ENCODE measurements at regions not wholly inside any gene's neighbourhood (a gene's known extent, or its start where the extent isn't known, plus 50 kb on each side); places are given as distances from the start of the nearest gene placed in this dataset. TPM values are rescaled to one million over a fixed set of nuclear protein-coding genes. Genes with fewer than 3 reads are reported as not detected.

- over 99% methylated on average over 3 of the region's 3 CpGs for WGBS
- no peak overlapping the region for H3K27ac ChIP-seq (ENCODE audit: low read length, poor library complexity, severe bottlenecking)
- H4K8ac ChIP-seq (ENCODE audit: low read length) = no peak overlapping the region
- H4K91ac ChIP-seq (ENCODE audit: low read length) = no peak overlapping the region
- no peak overlapping the region for H2BK12ac ChIP-seq (ENCODE audit: low read length in 2 of 2)
- no peak overlapping the region for H2AFZ ChIP-seq (ENCODE audit: low read depth, low read length)
- DNase-seq = no peak
- H3K4me2 ChIP-seq (ENCODE audit: low read length, poor library complexity, severe bottlenecking) = no peak overlapping the region
- no peak overlapping the region for H3K23ac ChIP-seq (ENCODE audit: low read length in 2 of 2)
- no peak overlapping the region for H3K18ac ChIP-seq (ENCODE audit: low read depth in 1 of 2, low read length in 2 of 2)
- no peak overlapping the region for H3K4ac ChIP-seq (ENCODE audit: low read depth in 1 of 2, low read length in 2 of 2)
- H3K4me3 ChIP-seq (ENCODE audit: insufficient read depth in 1 of 2, low read depth in 1 of 2, low read length in 2 of 2) = no peak overlapping the region
- no peak overlapping the region for H2AK5ac ChIP-seq (ENCODE audit: low read length, severe bottlenecking)
- H2BK15ac ChIP-seq (ENCODE audit: low read depth, poor library complexity, severe bottlenecking) = no peak overlapping the region
- no peak overlapping the region for H3K14ac ChIP-seq (ENCODE audit: low read length in 2 of 2)
- no peak overlapping the region for H2BK120ac ChIP-seq (ENCODE audit: low read depth, low read length)
- H3K9me3 ChIP-seq (ENCODE audit: control insufficient read depth, low read length) = peaks cover 11% of the 10 kb centered on the region
- H2BK5ac ChIP-seq (ENCODE audit: low read depth, low read length, poor library complexity, severe bottlenecking) = no peak overlapping the region
- peaks cover 34% of the 10 kb centered on the region for H3K79me1 ChIP-seq (replicated peaks; ENCODE audit: low read length, poor library complexity, severe bottlenecking)
- H3K4me1 ChIP-seq (ENCODE audit: control insufficient read depth, insufficient read depth, low read depth, low read length) = peaks cover 1% of the 10 kb centered on the region
- H3K9ac ChIP-seq (ENCODE audit: low read length) = no peak overlapping the region
- peaks cover 2 to 17% of the 10 kb centered on the region in 2 experiments for H3K36me3 ChIP-seq (ENCODE audit: control insufficient read depth in 1 of 2, insufficient read depth in 2 of 2, low read depth in 1 of 2, low read length in 2 of 2)
- H3K27me3 ChIP-seq (ENCODE audit: control insufficient read depth in 1 of 2, insufficient read depth in 1 of 2, low read length in 2 of 2) = no peaks in the 10 kb centered on the region
These were observed 53.6 kb upstream of the IPO9 start for GRCh38 chr1:201775380-201775779.

- Histone ChIP-seq H3K79me1 (replicated peaks; ENCODE audit: low read length, poor library complexity, severe bottlenecking) (peaks cover 38% of the 10 kb centered on the region), H2AK5ac (ENCODE audit: low read length, severe bottlenecking) (no peak overlapping the region), H3K4me2 (ENCODE audit: low read length, poor library complexity, severe bottlenecking) (no peak overlapping the region), H2BK15ac (ENCODE audit: low read depth, poor library complexity, severe bottlenecking) (no peak overlapping the region), H3K23ac (ENCODE audit: low read length in 2 of 2) (no peak overlapping the region), H3K4me3 (ENCODE audit: insufficient read depth in 1 of 2, low read depth in 1 of 2, low read length in 2 of 2) (no peak overlapping the region), H3K27ac (ENCODE audit: low read length, poor library complexity, severe bottlenecking) (no peak overlapping the region), H4K91ac (ENCODE audit: low read length) (no peak overlapping the region), H2BK5ac (ENCODE audit: low read depth, low read length, poor library complexity, severe bottlenecking) (no peak overlapping the region), H3K36me3 (ENCODE audit: control insufficient read depth in 1 of 2, insufficient read depth in 2 of 2, low read depth in 1 of 2, low read length in 2 of 2) (peaks cover 20 to 38% of the 10 kb centered on the region in 2 experiments), H3K9me3 (ENCODE audit: control insufficient read depth, low read length) (no peaks in the 10 kb centered on the region), H2BK120ac (ENCODE audit: low read depth, low read length) (no peak overlapping the region), H2BK12ac (ENCODE audit: low read length in 2 of 2) (no peak overlapping the region), H3K27me3 (ENCODE audit: control insufficient read depth in 1 of 2, insufficient read depth in 1 of 2, low read length in 2 of 2) (no peaks in the 10 kb centered on the region), H3K14ac (ENCODE audit: low read length in 2 of 2) (no peak overlapping the region), H3K4ac (ENCODE audit: low read depth in 1 of 2, low read length in 2 of 2) (no peak overlapping the region), H3K18ac (ENCODE audit: low read depth in 1 of 2, low read length in 2 of 2) (no peak overlapping the region), H4K8ac (ENCODE audit: low read length) (no peak overlapping the region), H2AFZ (ENCODE audit: low read depth, low read length) (no peak overlapping the region), H3K4me1 (ENCODE audit: control insufficient read depth, insufficient read depth, low read depth, low read length) (peaks cover 1% of the 10 kb centered on the region), H3K9ac (ENCODE audit: low read length) (peak overlapping the region; percentile 73)
- WGBS = 66% methylated on average over 4 of the region's 5 CpGs
- DNase-seq = no peak
These were observed 50.5 kb upstream of the IPO9 start for GRCh38 chr1:201778279-201779065.

Small RNA genes lying in the stretch of these regions (small RNA-seq; reads per million reads assigned to genes)
- gene MIR5191 (ENCODE audit: low read depth) = 1.2 reads per million
- gene RNU6-501P (ENCODE audit: low read depth) = not detected

All from mesenchymal stem cell (in vitro differentiated cells and primary cell).